ENCODE measurements at regions not wholly inside any gene's neighbourhood (a gene's known extent, or its start where the extent isn't known, plus 50 kb on each side); places are given as distances from the start of the nearest gene placed in this dataset.

DNA sequence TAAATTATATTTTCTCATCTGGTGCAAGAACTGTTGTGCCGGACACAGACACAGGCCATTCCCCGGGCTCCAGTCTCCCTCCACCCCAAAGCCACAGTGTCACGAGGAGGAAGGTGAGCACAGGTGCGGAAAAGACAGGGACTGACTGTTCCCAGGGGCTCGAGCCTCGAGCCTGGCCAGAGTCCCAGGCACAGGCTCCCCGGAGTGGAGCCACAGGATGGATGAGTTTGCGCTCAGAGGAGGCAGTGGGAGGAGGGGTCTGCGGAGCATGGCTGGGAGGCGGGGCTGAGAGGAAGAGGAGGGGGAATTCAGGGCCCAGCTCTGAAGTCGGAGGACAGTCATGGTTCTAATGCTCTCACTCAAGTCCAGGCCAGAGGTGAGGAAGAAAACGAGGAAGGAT lies 284.8 kb downstream of the SMOC2 start:
- DNase-seq (ENCODE audit: low read depth): no peak

DNA sequence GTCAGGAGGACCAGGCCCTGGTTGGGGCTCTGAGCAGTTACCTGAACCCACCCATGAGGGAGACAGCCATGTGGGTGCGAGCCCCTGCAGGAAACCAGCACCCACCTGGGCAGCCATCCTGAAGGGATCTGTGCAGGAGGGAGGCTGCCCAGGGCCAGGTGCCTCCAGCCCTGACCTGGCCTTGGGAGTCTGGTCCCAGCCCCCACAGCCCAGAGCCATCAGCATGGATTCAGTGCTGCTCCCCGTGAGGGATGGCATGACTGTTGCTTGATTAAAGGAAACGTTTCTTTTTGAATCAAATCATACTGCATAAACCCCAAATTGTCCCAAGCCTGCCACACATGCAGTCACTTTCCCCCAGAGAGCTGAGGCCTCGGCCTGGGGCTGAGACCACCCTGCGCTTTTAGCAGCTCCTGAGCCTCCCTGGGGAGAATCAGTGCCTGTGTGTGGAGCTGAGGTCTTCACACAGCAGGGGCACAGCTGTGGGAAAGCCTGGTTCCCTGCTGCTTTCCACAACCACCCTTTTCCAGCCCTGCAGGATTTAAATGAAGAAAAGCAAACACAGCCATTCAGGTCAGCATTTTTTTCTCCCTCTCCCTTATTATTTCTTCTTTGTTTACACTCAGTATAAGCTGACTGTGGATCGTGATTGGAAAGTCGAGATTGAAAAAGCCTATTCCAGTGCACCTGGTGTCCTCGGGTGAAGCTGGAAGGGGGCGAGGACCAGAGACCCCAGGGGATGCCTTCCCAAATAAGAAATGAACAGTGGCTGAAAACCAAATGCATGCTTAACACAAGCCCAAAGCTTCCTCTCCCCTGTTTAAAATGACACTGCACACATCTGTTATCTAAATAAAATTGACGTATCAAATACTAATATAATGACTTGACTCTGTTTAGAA lies 283.9 kb downstream of the SMOC2 start:
- no peak for DNase-seq (ENCODE audit: low read depth)

DNA sequence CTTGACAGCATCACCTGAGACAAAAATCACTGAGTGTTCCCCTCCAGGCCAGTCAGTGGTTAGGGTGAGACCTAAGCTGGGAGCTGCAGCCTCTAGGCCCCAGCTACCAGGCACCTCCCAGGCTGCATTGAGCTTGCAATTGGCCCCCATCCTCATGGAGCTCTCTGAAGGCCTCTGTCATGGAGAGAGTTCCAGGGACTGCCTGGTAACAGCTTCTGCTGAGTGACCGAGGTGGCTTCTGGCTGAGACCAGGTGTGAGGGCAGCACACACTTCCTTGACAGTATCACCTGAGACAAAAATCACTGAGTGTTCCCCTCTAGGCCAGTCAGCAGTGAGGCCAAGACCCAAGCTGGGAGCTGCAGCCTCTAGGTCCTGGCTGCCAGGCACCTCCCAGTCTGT lies 283.0 kb downstream of the SMOC2 start:
- no peak for DNase-seq (ENCODE audit: low read depth)

DNA sequence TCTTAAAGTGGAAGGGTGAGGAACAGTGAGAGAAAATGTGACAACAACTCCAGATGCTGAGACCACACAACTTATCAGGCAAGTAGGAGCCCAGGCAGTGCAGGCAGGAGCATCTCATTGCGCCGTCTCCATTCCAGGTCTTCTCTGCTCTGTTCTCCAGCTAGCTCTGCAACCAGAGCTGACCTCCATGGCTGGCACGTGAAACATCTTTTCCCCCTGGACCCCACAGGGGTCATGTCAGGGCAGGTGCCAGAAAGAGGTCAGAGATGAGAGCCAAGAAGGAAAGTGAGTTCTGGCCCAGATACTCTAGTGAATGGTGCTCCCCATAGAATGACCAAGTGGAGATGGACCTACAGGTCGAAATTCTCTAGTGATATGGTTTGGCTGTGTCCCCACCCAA lies 281.4 kb downstream of the SMOC2 start:
- no peak for DNase-seq (ENCODE audit: low read depth)

DNA sequence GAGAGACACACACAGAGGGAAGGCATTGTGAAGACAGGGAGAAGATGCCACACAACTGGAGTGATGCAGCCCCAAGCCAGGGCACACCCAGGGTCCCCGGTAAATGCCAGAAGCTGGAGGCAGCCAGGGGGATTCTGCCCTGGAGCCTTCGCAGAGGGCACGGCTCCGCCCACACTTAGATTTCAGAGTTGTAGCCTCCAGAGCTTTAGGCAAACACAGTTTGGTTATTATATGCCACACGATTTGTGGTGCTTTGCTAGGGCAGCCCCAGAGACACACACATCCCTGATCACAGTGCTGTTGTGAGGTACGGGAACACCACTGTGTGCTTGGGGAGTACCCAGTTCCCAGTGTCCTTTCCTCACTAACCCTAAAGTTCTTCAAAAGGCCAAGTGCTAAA lies 280.6 kb downstream of the SMOC2 start:
- no peak for DNase-seq (ENCODE audit: low read depth)

DNA sequence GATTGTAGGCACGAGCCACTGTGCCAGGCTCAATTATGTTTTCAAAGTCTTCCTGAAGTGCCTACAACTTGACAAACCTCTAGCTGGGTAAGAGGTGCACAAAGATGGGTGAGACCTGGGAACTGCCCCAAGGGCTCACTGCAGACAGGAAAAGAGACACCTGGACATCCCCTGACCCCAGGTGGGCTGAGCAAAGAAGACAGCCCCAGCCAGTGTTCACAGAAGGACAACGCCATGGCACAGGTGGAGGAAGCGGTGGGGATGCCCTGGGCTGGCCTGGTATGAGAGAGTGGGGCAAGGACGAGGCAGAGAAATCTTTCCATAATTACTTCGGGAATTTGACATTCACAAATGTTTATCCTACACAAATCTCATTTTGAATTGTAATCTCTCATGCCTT lies 278.9 kb downstream of the SMOC2 start:
- DNase-seq (ENCODE audit: low read depth): no peak

DNA sequence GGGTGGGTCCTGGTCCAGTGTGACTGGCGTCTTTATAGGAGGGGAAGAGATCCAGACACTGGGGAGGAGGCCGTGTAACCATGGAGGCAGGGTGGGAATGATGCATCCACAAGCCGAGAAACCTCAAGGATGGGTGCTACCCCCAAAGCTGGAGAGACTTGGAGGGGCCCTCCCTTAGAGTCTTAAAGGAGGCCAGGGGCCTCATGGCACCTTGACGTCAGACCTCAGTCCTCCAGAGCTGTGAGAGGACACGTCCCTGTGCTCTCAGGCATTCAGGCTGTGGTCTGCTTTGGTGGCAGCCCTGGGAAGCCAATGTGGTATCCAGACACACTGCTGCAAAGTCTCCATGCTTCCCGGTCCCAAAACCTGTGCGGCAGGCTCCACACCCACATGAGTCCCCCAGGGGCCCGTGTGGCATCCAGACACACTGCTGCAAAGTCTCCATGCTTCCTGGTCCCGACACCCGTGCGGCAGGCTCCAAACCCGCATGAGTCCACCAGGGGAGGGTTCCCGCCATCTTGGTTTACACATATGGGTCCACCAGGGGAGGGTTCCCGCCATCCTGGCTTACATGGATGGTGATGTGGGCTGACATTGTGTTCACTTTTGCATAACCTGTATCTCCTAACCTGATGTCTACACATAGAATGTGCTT lies 278.0 kb downstream of the SMOC2 start:
- DNase-seq (ENCODE audit: low read depth): no peak

Measured in T follicular helper cell (primary cell).